Liver (tissue), 8 donors: ENCODE measurements at regions not wholly inside any gene's neighbourhood (a gene's known extent, or its start where the extent isn't known, plus 50 kb on each side); places are given as distances from the start of the nearest gene placed in this dataset.

ENCODE experiments used
- DNase-seq: peaks from one replicate; pipeline ENCODE4 v3.0.0-alpha.2; 2017; ENCODE audit warnings: low spot score
- H3K27ac ChIP-seq, 2 donors: one replicate each; pipeline ENCODE4 v1.7.0; 2013; ENCODE audit warnings: inconsistent platforms in 2 of 2, low read length in 2 of 2, control low read depth in 1 of 2, low read depth in 1 of 2, mild to moderate bottlenecking in 1 of 2
- H3K27me3 ChIP-seq, 4 donors: one replicate each; pipeline versions ENCODE4 v1.6.1 to v1.7.0; 2013; ENCODE audit warnings: low read length in 3 of 4, inconsistent platforms in 1 of 4, mild to moderate bottlenecking in 1 of 4, moderate library complexity in 1 of 4; ENCODE audit not compliant: control insufficient read depth in 4 of 4, insufficient read depth in 4 of 4
- H3K36me3 ChIP-seq, 4 donors: one replicate each; pipeline versions ENCODE4 v1.6.1 to v1.7.0; 2013; ENCODE audit warnings: low read length in 3 of 4, mild to moderate bottlenecking in 3 of 4, low read depth in 1 of 4, moderate library complexity in 1 of 4; ENCODE audit not compliant: control insufficient read depth in 4 of 4, insufficient read depth in 3 of 4
- H3K4me1 ChIP-seq, 4 donors: one replicate each; pipeline versions ENCODE4 v1.6.1 to v1.7.0; 2013; ENCODE audit warnings: low read length in 3 of 4, mild to moderate bottlenecking in 3 of 4, moderate library complexity in 1 of 4; ENCODE audit not compliant: control insufficient read depth in 4 of 4, insufficient read depth in 4 of 4
- H3K4me3 ChIP-seq, 3 donors: one replicate each; pipeline versions ENCODE4 v1.6.1 to v1.7.0; 2013; ENCODE audit warnings: low read length in 3 of 3, control low read depth in 1 of 3, low read depth in 1 of 3, mild to moderate bottlenecking in 1 of 3
- H3K9ac ChIP-seq, 2 donors: one replicate each; pipeline ENCODE4 v1.7.0; 2013; ENCODE audit warnings: low read length in 2 of 2, mild to moderate bottlenecking in 2 of 2, moderate library complexity in 2 of 2, control low read depth in 1 of 2, low read depth in 1 of 2
- H3K9me3 ChIP-seq, 4 donors: one replicate each; pipeline versions ENCODE4 v1.6.1 to v1.7.0; 2013; ENCODE audit warnings: low read length in 3 of 4; ENCODE audit not compliant: control insufficient read depth in 4 of 4
- ATF3 ChIP-seq: IDR thresholded peaks from 2 replicates; pipeline ENCODE4 v1.6.1; 2016; ENCODE audit warnings: antibody characterized with exemption
- CTCF ChIP-seq: fragments of 150-350 bp; IDR thresholded peaks from 2 replicates; pipeline ENCODE4 v1.5.1; 2017; ENCODE audit warnings: improper control_type of control experiment, low read depth, low read length; ENCODE audit not compliant: missing input control
- EGR1 ChIP-seq, 2 donors: IDR thresholded peaks; 2 replicates each; pipeline ENCODE4 v1.6.1; 2016 to 2018; ENCODE audit warnings: antibody characterized with exemption in 2 of 2, low read depth in 2 of 2
- FOXA1 ChIP-seq: IDR thresholded peaks from 2 replicates; pipeline ENCODE4 v1.6.1; 2016; ENCODE audit warnings: antibody characterized with exemption
- FOXA2 ChIP-seq: IDR thresholded peaks from 2 replicates; pipeline ENCODE4 v1.6.1; 2016; ENCODE audit warnings: antibody characterized with exemption
- GABPA ChIP-seq, 2 donors: IDR thresholded peaks in 1 of 2; conservative IDR thresholded peaks in 1 of 2; 2 replicates each; pipeline ENCODE4 v1.6.1; 2016; ENCODE audit warnings: antibody characterized with exemption in 2 of 2, mild to moderate bottlenecking in 1 of 2, moderate library complexity in 1 of 2
- HNF4A ChIP-seq, 2 donors: conservative IDR thresholded peaks; 2 replicates each; pipeline ENCODE4 v1.6.1; 2016; ENCODE audit warnings: antibody characterized with exemption in 2 of 2, mild to moderate bottlenecking in 2 of 2
- HNF4G ChIP-seq: IDR thresholded peaks from 2 replicates; pipeline ENCODE4 v1.6.1; 2016; ENCODE audit warnings: antibody characterized with exemption
- JUND ChIP-seq, 2 donors: IDR thresholded peaks; 2 replicates each; pipeline ENCODE4 v1.6.1; 2016; ENCODE audit warnings: antibody characterized with exemption in 2 of 2
- MAX ChIP-seq: IDR thresholded peaks from 2 replicates; pipeline ENCODE4 v1.6.1; 2016; ENCODE audit warnings: antibody characterized with exemption
- NR2F2 ChIP-seq: IDR thresholded peaks from 2 replicates; pipeline ENCODE4 v1.6.1; 2016; ENCODE audit warnings: antibody characterized with exemption
- RAD21 ChIP-seq, 2 donors: IDR thresholded peaks; 2 replicates each; pipeline ENCODE4 v1.6.1; 2016; ENCODE audit warnings: antibody characterized with exemption in 2 of 2, mild to moderate bottlenecking in 2 of 2
- REST ChIP-seq: IDR thresholded peaks from 2 replicates; pipeline ENCODE4 v1.6.1; 2016; ENCODE audit warnings: antibody characterized with exemption, mild to moderate bottlenecking
- RXRA ChIP-seq, 2 donors: IDR thresholded peaks; 2 replicates each; pipeline ENCODE4 v1.6.1; 2017 to 2018; ENCODE audit warnings: antibody characterized with exemption in 2 of 2, mild to moderate bottlenecking in 1 of 2
- SP1 ChIP-seq: IDR thresholded peaks from 2 replicates; pipeline ENCODE4 v1.6.1; 2018; ENCODE audit warnings: antibody characterized with exemption, mild to moderate bottlenecking
- TAF1 ChIP-seq: conservative IDR thresholded peaks from 2 replicates; pipeline ENCODE4 v1.6.1; 2016; ENCODE audit warnings: antibody characterized with exemption, mild to moderate bottlenecking
- YY1 ChIP-seq: IDR thresholded peaks from 2 replicates; pipeline ENCODE4 v1.6.1; 2016; ENCODE audit warnings: antibody characterized with exemption, mild to moderate bottlenecking
- ZBTB33 ChIP-seq: IDR thresholded peaks from 2 replicates; pipeline ENCODE4 v1.6.1; 2016; ENCODE audit warnings: antibody characterized with exemption
- WGBS: extraction: QIAGEN DNeasy Blood & Tissue Kit; methylation state at CpG from one replicate; pipeline ENCODE4 v1.1.7; 2013; 5-methylcytosine and 5-hydroxymethylcytosine counted together
- donor health status: healthy.
- donor health status: healthy.
- donor health status: healthy.
- donor health status: healthy.
- donor health status: healthy.

- no peak overlapping the region for H3K27ac ChIP-seq
- no peaks in the 10 kb centered on the region for H3K4me1 ChIP-seq
- no peak overlapping the region for H3K9ac ChIP-seq
- no peak overlapping the region for H3K4me3 ChIP-seq
- WGBS = 84% methylated on average over 5 of the region's 5 CpGs
- H3K36me3 ChIP-seq = no peaks in the 10 kb centered on the region
- TF ChIP-seq RAD21 (IDR thresholded peaks at IDR 0.05) = no peak
- no peak for TF ChIP-seq EGR1 (IDR thresholded peaks at IDR 0.05; ENCODE audit: low read depth in 2 of 2)
- no peak for TF ChIP-seq NR2F2
- TF ChIP-seq GABPA (IDR thresholded peaks at IDR 0.05 in 1 of 2, conservative IDR thresholded peaks at IDR 0.05 in 1 of 2) = no peak
- no peak for TF ChIP-seq TAF1
- TF ChIP-seq ATF3 = no peak
- no peak for TF ChIP-seq REST
- TF ChIP-seq YY1 = no peak
- TF ChIP-seq HNF4G = no peak
- no peak for TF ChIP-seq ZBTB33
- no peak for TF ChIP-seq SP1
- no peak for TF ChIP-seq RXRA (IDR thresholded peaks at IDR 0.05)
- TF ChIP-seq FOXA1 = no peak
- TF ChIP-seq FOXA2 = no peak
- TF ChIP-seq JUND (IDR thresholded peaks at IDR 0.05) = no peak
- TF ChIP-seq CTCF = no peak
- no peak for TF ChIP-seq MAX
- TF ChIP-seq HNF4A (conservative IDR thresholded peaks at IDR 0.05) = no peak
- H3K9me3 ChIP-seq = peaks cover 0 to 9% (median 3%) of the 10 kb centered on the region in 4 donors
- no peak for DNase-seq
- no peaks in the 10 kb centered on the region for H3K27me3 ChIP-seq
Observed at GRCh38 chrX:8273451-8273895, 102.4 kb upstream of the VCX2 start.
